ENCODE measurements at regions not wholly inside any gene's neighbourhood (a gene's known extent, or its start where the extent isn't known, plus 50 kb on each side); places are given as distances from the start of the nearest gene placed in this dataset.

GRCh38 chr7:11239316-11239715 is 265.6 kb downstream of the PHF14 start:
- H3K4me2 ChIP-seq, result no peak overlapping the region
- CTCF ChIA-PET, result interaction anchor here (1.1 kb wide), 1 partner anchor 28 kb away, joined by 4 read pairs; no protein-coding TSS in a partner anchor
- H3K4me1 ChIP-seq, result no peaks in the 10 kb centered on the region
- no peak overlapping the region for H3K27ac ChIP-seq
- no peaks in the 10 kb centered on the region for H3K9me3 ChIP-seq
- ATAC-seq, result no peak
- POLR2A ChIA-PET, result no interaction called here
- no peak overlapping the region for H3K4me3 ChIP-seq
- FAIRE-seq, result no peak
- DNase-seq (ENCODE audit: low read depth in 1 of 2, low spot score in 1 of 2), result no peak
- TF ChIP-seq NPAS2 (CRISPR knock-in tag; IDR thresholded peaks at IDR 0.05; ENCODE audit: borderline replicate concordance), result no peak
- TF ChIP-seq FOXS1 (CRISPR knock-in tag; IDR thresholded peaks at IDR 0.05), result no peak
- no peak for TF ChIP-seq FOSL2 (IDR thresholded peaks at IDR 0.05)
- TF ChIP-seq FOSL2 (CRISPR knock-in tag; IDR thresholded peaks at IDR 0.05), result no peak
- no peak for TF ChIP-seq CBX2 (IDR thresholded peaks at IDR 0.05; ENCODE audit: borderline replicate concordance, low read depth)
- no peak for TF ChIP-seq E2F6 (IDR thresholded peaks at IDR 0.05; ENCODE audit: borderline replicate concordance, low read depth)
- no peak for TF ChIP-seq ZC3H11A (IDR thresholded peaks at IDR 0.05)
- TF ChIP-seq HOXA7 (CRISPR knock-in tag; IDR thresholded peaks at IDR 0.05), result no peak
- no peak for TF ChIP-seq EHMT2 (IDR thresholded peaks at IDR 0.05; ENCODE audit: low read depth)
- TF ChIP-seq PBX3 (IDR thresholded peaks at IDR 0.05), result no peak
- TF ChIP-seq USF2 (IDR thresholded peaks at IDR 0.05), result no peak
- TF ChIP-seq PHF8 (IDR thresholded peaks at IDR 0.05; ENCODE audit: borderline replicate concordance, low read depth), result no peak
- TF ChIP-seq ESRRA (IDR thresholded peaks at IDR 0.05; ENCODE audit: borderline replicate concordance, low read length), result no peak
- TF ChIP-seq CTCF (IDR thresholded peaks at IDR 0.05), result no peak
- TF ChIP-seq HMGXB4 (CRISPR knock-in tag; IDR thresholded peaks at IDR 0.05; ENCODE audit: borderline replicate concordance), result no peak
- TF ChIP-seq EHF (CRISPR knock-in tag; IDR thresholded peaks at IDR 0.05), result no peak
- TF ChIP-seq TP53 (CRISPR knock-in tag; IDR thresholded peaks at IDR 0.05), result no peak
- TF ChIP-seq POLR2AphosphoS2 (conservative IDR thresholded peaks at IDR 0.05; ENCODE audit: low read length), result no peak
- TF ChIP-seq KDM1A (IDR thresholded peaks at IDR 0.05; ENCODE audit: low read depth), result no peak
- TF ChIP-seq CHD2 (IDR thresholded peaks at IDR 0.05; ENCODE audit: low read length, partially characterized antibody), result no peak
- no peak for TF ChIP-seq GATA3 (IDR thresholded peaks at IDR 0.05; ENCODE audit: borderline replicate concordance)
- WGBS (ENCODE audit: missing lambda C conversion rate), result 92% methylated on average over 4 of the region's 4 CpGs

- ATAC-seq, result no peak
- H3K9me3 ChIP-seq, result no peaks in the 10 kb centered on the region
- 37% methylated on average over 3 of the region's 3 CpGs for whole genome bisulfite sequencing (ENCODE audit: missing lambda C conversion rate)
- H3K4me2 ChIP-seq, result no peak overlapping the region
- no peak for DNase-seq (ENCODE audit: low read depth in 1 of 2, low spot score in 1 of 2)
- H3K4me3 ChIP-seq, result no peak overlapping the region
- TF ChIP-seq HOXB13 (CRISPR knock-in tag; IDR thresholded peaks at IDR 0.05; ENCODE audit: low read depth) (no peak), ATOH8 (CRISPR knock-in tag; IDR thresholded peaks at IDR 0.05; ENCODE audit: low read depth) (no peak), RARB (CRISPR knock-in tag; IDR thresholded peaks at IDR 0.05) (no peak), ELK1 (IDR thresholded peaks at IDR 0.05; ENCODE audit: low read depth, low read length) (no peak), ZSCAN20 (CRISPR knock-in tag; IDR thresholded peaks at IDR 0.05) (no peak)
- FAIRE-seq, result peak; percentile 23
- ChIA-PET CTCF (interaction anchor here (1.1 kb wide), 1 partner anchor 30 kb away, joined by 3 read pairs; no protein-coding TSS in a partner anchor), POLR2A (interaction anchor here (0.7 kb wide), 1 partner anchor 269 kb away, joined by 4 read pairs; no protein-coding TSS in a partner anchor)
- no peak overlapping the region for H3K27ac ChIP-seq
- H3K4me1 ChIP-seq, result no peaks in the 10 kb centered on the region
These were observed 270.1 kb downstream of the PHF14 start for GRCh38 chr7:11243739-11244138.

Data from A549 (cell line).